ENCODE measurements at regions not wholly inside any gene's neighbourhood (a gene's known extent, or its start where the extent isn't known, plus 50 kb on each side); places are given as distances from the start of the nearest gene placed in this dataset.

DNA sequence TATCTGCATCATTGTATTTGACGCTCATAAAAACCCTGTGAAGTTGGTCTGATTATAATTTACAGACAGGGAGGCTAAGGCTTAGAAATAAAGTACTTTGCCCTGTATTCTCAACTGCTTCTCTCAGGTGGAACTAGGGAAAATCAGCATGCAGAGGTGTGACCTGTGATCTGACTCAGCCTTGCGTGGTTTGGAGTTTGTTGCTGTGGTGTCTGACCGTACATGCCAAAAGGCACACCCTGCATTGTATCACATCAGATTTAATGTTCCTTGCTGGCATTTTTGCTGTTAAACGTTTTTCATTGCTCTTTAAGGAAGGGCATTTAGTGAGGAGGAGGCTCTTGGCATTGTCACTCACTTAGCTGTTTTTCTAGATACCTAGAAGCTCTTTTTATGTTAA is 58.8 kb upstream of the C1QTNF9B start:
- TF ChIP-seq, protein P1, sequence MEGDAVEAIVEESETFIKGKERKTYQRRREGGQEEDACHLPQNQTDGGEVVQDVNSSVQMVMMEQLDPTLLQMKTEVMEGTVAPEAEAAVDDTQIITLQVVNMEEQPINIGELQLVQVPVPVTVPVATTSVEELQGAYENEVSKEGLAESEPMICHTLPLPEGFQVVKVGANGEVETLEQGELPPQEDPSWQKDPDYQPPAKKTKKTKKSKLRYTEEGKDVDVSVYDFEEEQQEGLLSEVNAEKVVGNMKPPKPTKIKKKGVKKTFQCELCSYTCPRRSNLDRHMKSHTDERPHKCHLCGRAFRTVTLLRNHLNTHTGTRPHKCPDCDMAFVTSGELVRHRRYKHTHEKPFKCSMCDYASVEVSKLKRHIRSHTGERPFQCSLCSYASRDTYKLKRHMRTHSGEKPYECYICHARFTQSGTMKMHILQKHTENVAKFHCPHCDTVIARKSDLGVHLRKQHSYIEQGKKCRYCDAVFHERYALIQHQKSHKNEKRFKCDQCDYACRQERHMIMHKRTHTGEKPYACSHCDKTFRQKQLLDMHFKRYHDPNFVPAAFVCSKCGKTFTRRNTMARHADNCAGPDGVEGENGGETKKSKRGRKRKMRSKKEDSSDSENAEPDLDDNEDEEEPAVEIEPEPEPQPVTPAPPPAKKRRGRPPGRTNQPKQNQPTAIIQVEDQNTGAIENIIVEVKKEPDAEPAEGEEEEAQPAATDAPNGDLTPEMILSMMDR (IDR thresholded peaks at IDR 0.05; ENCODE audit: extremely low read depth, missing control alignments), result no peak
- no peak for DNase-seq (ENCODE audit: low spot score)

GRCh38 chr13:23957981-23958380 is 60.7 kb upstream of the C1QTNF9B start:
- DNase-seq (ENCODE audit: low spot score), result no peak

DNA sequence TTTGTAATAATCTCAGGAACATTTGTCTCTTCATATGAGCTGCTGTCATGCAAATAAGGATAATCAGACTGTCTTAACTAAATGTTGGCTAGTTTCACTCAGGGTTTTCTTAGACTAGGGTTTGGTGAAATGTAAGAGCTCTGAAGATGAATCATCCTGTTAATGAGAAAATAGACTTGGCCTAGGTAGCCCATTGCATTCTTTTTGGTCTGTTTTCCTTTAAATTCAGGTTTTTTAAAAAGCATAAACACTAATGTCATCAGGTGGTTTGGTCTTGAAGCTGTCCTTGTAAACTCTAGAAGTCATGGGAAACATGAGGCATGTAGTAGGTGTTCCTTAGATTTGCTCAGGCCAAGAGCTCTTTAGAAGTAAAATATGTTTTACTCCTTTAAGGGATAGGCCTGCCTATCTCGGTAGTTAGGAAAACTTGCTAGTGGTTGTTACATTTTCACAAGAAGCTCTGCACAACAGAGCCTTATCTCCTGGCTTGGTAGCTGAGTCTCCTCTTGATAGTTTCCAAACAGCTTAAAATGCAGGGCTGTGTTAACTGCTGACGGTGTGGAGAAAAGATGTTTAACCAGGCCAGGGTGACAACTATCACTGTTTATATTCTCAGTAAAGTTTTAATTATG is 62.0 kb upstream of the C1QTNF9B start:
- TF ChIP-seq, protein P1 (IDR thresholded peaks at IDR 0.05; ENCODE audit: extremely low read depth, missing control alignments), result no peak
- no peak for DNase-seq (ENCODE audit: low spot score)

More at GRCh38 chr13:23957981-23958380, 60.7 kb upstream of the C1QTNF9B start:
- TF ChIP-seq, protein P1 (IDR thresholded peaks at IDR 0.05; ENCODE audit: extremely low read depth, missing control alignments), result no peak

GRCh38 chr13:23960566-23961156 is 63.4 kb upstream of the C1QTNF9B start:
- TF ChIP-seq, protein P1 (IDR thresholded peaks at IDR 0.05; ENCODE audit: extremely low read depth, missing control alignments), result peak; percentile 13
- no peak for DNase-seq (ENCODE audit: low spot score)

GRCh38 chr13:23963184-23963931 is 66.1 kb upstream of the C1QTNF9B start:
- TF ChIP-seq, protein P1 (IDR thresholded peaks at IDR 0.05; ENCODE audit: extremely low read depth, missing control alignments), result no peak
- no peak for DNase-seq (ENCODE audit: low spot score)

DNA sequence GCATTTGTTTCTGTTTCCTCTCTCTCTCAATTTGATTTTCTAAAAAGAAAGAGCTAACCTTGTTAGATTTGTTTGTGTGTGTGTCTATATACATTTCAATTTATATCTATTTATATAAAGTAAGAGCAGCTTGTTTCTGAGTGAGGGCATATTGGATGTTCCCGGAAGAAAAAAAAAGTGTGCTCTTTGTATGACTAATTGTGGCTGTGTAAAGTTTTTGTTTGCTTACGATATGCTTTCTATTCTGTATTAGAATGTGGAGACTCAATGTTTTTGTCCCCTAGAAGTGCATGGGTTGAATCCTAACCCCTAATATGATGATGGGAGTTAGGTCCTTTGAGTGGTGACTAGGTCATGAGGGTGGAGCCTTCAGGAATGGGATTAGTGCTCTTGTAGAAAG is 66.6 kb upstream of the C1QTNF9B start:
- TF ChIP-seq, protein P1 (IDR thresholded peaks at IDR 0.05; ENCODE audit: extremely low read depth, missing control alignments), result no peak
- peak; percentile 25 for DNase-seq (ENCODE audit: low spot score)

- TF ChIP-seq, protein P1 (IDR thresholded peaks at IDR 0.05; ENCODE audit: extremely low read depth, missing control alignments), result no peak
- DNase-seq (ENCODE audit: low spot score), result no peak
These were observed 68.0 kb upstream of the C1QTNF9B start for GRCh38 chr13:23965346-23965745.

Measured in GM20000 (cell line).